ENCODE measurements at regions not wholly inside any gene's neighbourhood (a gene's known extent, or its start where the extent isn't known, plus 50 kb on each side); places are given as distances from the start of the nearest gene placed in this dataset.

- Histone ChIP-seq H3K9me3 (ENCODE audit: control insufficient read depth, insufficient read depth, low read depth, low read length) (no peaks in the 10 kb centered on the region), H3K36me3 (ENCODE audit: control insufficient read depth, insufficient read depth, low read length) (no peaks in the 10 kb centered on the region), H3K79me2 (ENCODE audit: control insufficient read depth, insufficient read depth, low read length) (no peaks in the 10 kb centered on the region), H3K27ac (ENCODE audit: insufficient read depth, low read length) (no peak overlapping the region), H3K4me1 (ENCODE audit: control insufficient read depth, extremely low read depth, insufficient read depth, low read length) (no peaks in the 10 kb centered on the region), H3K4me3 (replicated peaks in 1 of 4; ENCODE audit: control extremely low read depth in 1 of 4, insufficient read depth in 1 of 4, low read depth in 3 of 4, low read length in 4 of 4) (no peak overlapping the region), H3K9ac (ENCODE audit: insufficient read depth, low read length) (no peak overlapping the region), H2AFZ (ENCODE audit: low read length) (no peak overlapping the region), H4K20me1 (ENCODE audit: control insufficient read depth, extremely low read depth, insufficient read depth, low read length) (no peaks in the 10 kb centered on the region), H3K27me3 (ENCODE audit: control insufficient read depth, insufficient read depth, low read length) (no peaks in the 10 kb centered on the region), H3K4me2 (ENCODE audit: extremely low read depth, insufficient read depth, low read length) (no peak overlapping the region)
- no peak for DNase-seq (ENCODE audit: low read depth in 2 of 2)
- TF ChIP-seq EZH2 (IDR thresholded peaks at IDR 0.05; ENCODE audit: low read length, missing control alignments) (no peak), CTCF (conservative IDR thresholded peaks at IDR 0.05 in 1 of 2, IDR thresholded peaks at IDR 0.05 in 1 of 2; ENCODE audit: low read depth in 1 of 2, low read length in 2 of 2) (no peak)
Measured at GRCh38 chr2:136441979-136442714, 323.2 kb upstream of the THSD7B start.

GRCh38 chr2:136439064-136439676 lies 321.2 kb upstream of the CXCR4 start:
- TF ChIP-seq CTCF (conservative IDR thresholded peaks at IDR 0.05 in 1 of 2, IDR thresholded peaks at IDR 0.05 in 1 of 2; ENCODE audit: low read depth in 1 of 2, low read length in 2 of 2) = no peak
- TF ChIP-seq EZH2 (IDR thresholded peaks at IDR 0.05; ENCODE audit: low read length, missing control alignments) = no peak
- no peaks in the 10 kb centered on the region for H3K4me1 ChIP-seq (ENCODE audit: control insufficient read depth, extremely low read depth, insufficient read depth, low read length)
- no peak overlapping the region for H3K27ac ChIP-seq (ENCODE audit: insufficient read depth, low read length)
- no peaks in the 10 kb centered on the region for H3K79me2 ChIP-seq (ENCODE audit: control insufficient read depth, insufficient read depth, low read length)
- no peaks in the 10 kb centered on the region for H4K20me1 ChIP-seq (ENCODE audit: control insufficient read depth, extremely low read depth, insufficient read depth, low read length)
- H3K9me3 ChIP-seq (ENCODE audit: control insufficient read depth, insufficient read depth, low read depth, low read length) = no peaks in the 10 kb centered on the region
- H3K36me3 ChIP-seq (ENCODE audit: control insufficient read depth, insufficient read depth, low read length) = no peaks in the 10 kb centered on the region
- H2AFZ ChIP-seq (ENCODE audit: low read length) = no peak overlapping the region
- no peak overlapping the region for H3K4me3 ChIP-seq (replicated peaks in 1 of 4; ENCODE audit: control extremely low read depth in 1 of 4, insufficient read depth in 1 of 4, low read depth in 3 of 4, low read length in 4 of 4)
- no peak overlapping the region for H3K4me2 ChIP-seq (ENCODE audit: extremely low read depth, insufficient read depth, low read length)
- H3K27me3 ChIP-seq (ENCODE audit: control insufficient read depth, insufficient read depth, low read length) = no peaks in the 10 kb centered on the region
- no peak overlapping the region for H3K9ac ChIP-seq (ENCODE audit: insufficient read depth, low read length)
- DNase-seq (ENCODE audit: low read depth in 2 of 2) = no peak

GRCh38 chr2:136437461-136437860 lies 319.5 kb upstream of the CXCR4 start:
- no peak for DNase-seq (ENCODE audit: low read depth in 2 of 2)
- H3K4me3 ChIP-seq (replicated peaks in 1 of 4; ENCODE audit: control extremely low read depth in 1 of 4, insufficient read depth in 1 of 4, low read depth in 3 of 4, low read length in 4 of 4) = no peak overlapping the region

More at GRCh38 chr2:136437461-136437860, 319.5 kb upstream of the CXCR4 start:
- TF ChIP-seq EZH2 (IDR thresholded peaks at IDR 0.05; ENCODE audit: low read length, missing control alignments) = no peak
- no peak for TF ChIP-seq CTCF (conservative IDR thresholded peaks at IDR 0.05 in 1 of 2, IDR thresholded peaks at IDR 0.05 in 1 of 2; ENCODE audit: low read depth in 1 of 2, low read length in 2 of 2)
- no peak overlapping the region for H2AFZ ChIP-seq (ENCODE audit: low read length)
- no peaks in the 10 kb centered on the region for H3K9me3 ChIP-seq (ENCODE audit: control insufficient read depth, insufficient read depth, low read depth, low read length)
- no peak overlapping the region for H3K4me2 ChIP-seq (ENCODE audit: extremely low read depth, insufficient read depth, low read length)
- H3K36me3 ChIP-seq (ENCODE audit: control insufficient read depth, insufficient read depth, low read length) = no peaks in the 10 kb centered on the region
- H3K4me1 ChIP-seq (ENCODE audit: control insufficient read depth, extremely low read depth, insufficient read depth, low read length) = no peaks in the 10 kb centered on the region
- H3K27ac ChIP-seq (ENCODE audit: insufficient read depth, low read length) = no peak overlapping the region
- H3K79me2 ChIP-seq (ENCODE audit: control insufficient read depth, insufficient read depth, low read length) = no peaks in the 10 kb centered on the region
- no peaks in the 10 kb centered on the region for H3K27me3 ChIP-seq (ENCODE audit: control insufficient read depth, insufficient read depth, low read length)
- no peak overlapping the region for H3K9ac ChIP-seq (ENCODE audit: insufficient read depth, low read length)
- H4K20me1 ChIP-seq (ENCODE audit: control insufficient read depth, extremely low read depth, insufficient read depth, low read length) = no peaks in the 10 kb centered on the region
